OCI-M2 (cell line): ENCODE measurements at regions not wholly inside any gene's neighbourhood (a gene's known extent, or its start where the extent isn't known, plus 50 kb on each side); places are given as distances from the start of the nearest gene placed in this dataset.
A peak's percentile ranks its signal among the peaks of the same experiment; 100 is the strongest.

Source experiments
- DNase-seq: peaks from one replicate; lab custom pipeline; 2025; ENCODE audit not compliant: unreplicated experiment; lab: John Stamatoyannopoulos, UW

- no peak for DNase-seq
These were observed 262.8 kb downstream of the DKK2 start for GRCh38 chr4:106773076-106773905.

GRCh38 chr4:106767991-106768390, 268.1 kb downstream of the DKK2 start:
- no peak for DNase-seq

- DNase-seq, result no peak
These were observed 269.6 kb downstream of the DKK2 start for GRCh38 chr4:106766519-106766918.

DNA sequence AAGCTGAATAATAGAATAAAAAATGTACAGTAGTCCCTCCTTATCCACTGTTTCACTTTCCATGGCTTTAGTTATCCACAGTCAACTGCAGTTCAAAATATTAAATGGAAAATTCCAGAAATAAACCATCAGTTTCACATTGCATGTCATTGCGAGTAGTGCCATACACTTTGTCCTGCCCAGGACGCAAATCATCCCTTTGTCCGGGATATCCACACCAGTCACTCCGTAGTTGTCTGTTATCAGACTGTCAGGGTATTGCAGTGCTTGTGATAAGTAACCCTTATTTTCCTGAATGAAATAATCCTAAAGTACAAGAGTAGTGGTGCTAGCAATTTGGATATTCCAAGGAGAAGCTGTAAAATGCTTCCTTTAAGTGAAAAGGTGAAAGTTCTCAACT, 271.3 kb downstream of the DKK2 start:
- no peak for DNase-seq

GRCh38 chr4:106762666-106763443, 273.3 kb downstream of the DKK2 start:
- no peak for DNase-seq

GRCh38 chr4:106753426-106753825, 282.7 kb downstream of the DKK2 start:
- no peak for DNase-seq

DNA sequence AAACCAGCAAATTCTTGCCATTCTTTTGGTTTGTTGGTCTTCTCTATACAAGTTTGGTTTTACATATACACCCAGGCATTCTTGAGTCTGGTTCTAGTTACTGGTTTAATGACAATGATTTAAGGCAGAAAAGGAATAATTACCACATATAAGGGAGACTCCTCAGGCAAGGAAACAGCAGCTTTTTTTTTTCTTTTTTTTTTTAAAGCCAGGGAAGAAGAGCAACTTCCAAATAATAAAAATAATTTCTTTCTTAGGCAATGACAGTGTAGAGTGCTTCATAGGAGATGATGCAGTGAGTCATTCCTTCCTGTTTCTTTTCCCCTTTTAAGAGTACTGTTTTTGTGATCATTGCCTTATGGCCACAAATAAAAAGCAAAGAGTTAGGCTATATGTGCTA, 289.7 kb downstream of the DKK2 start:
- DNase-seq, result no peak

GRCh38 chr4:106738121-106738520, 298.0 kb downstream of the DKK2 start:
- no peak for DNase-seq

DNA sequence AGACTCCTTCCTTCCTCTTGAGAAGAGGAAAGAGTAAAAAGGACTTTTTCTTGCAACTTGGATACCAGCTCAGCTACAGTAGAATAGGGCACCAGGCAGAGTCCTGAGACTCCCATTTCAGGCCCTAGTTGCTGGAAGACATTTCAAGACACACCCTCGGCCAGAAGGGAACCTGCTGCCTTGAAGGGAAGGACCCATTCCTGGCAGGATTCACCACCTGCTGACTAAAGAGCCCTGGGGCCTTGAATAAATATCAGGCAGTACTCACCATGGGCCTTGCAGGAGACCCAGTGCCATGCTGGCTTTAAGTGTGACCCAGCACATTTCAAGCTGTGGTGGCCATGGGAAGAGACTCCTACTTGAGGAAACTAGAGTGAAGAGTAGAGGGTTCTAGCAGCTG, 317.6 kb downstream of the DKK2 start:
- no peak for DNase-seq

- DNase-seq, result no peak
These were observed 319.0 kb downstream of the DKK2 start for GRCh38 chr4:106717091-106717490.

- DNase-seq, result no peak
These were observed 320.3 kb downstream of the DKK2 start for GRCh38 chr4:106715825-106716224.

- no peak for DNase-seq
These were observed 327.7 kb downstream of the DKK2 start for GRCh38 chr4:106708464-106708816.

DNA sequence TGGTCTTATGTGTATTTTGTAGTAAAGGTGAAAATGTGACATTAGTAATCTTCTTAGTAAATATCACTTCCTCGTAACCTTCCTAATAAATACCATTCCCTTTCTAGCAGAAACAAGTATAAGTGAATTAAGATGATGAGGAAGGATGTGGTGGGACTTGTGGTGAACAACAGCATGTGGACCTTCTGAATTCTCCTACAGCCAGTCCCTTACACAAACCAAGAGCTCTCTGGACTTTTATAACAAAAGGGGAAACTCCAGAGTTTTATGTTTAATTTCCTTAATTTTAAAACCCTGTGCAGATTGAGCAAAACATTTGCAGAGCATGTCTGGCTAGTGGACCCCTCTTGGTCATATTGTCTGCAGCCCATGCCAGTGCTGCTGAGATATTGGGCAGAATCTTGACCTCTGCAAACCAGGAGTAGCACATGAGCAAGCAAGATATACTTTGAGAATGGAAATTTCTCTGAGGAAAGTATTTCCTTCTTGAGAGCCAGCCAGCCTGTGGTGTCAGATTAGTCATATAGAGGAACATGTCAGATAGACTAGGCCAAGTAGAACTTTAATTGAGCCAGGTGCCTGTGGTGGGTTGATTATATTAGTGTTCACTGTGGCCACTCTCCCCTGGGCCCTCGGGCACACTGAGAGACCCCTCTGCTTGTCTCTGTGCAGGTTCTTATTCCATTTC, 328.2 kb downstream of the DKK2 start:
- DNase-seq, result peak; percentile 59

GRCh38 chr4:106704253-106704870, 331.8 kb downstream of the DKK2 start:
- no peak for DNase-seq

DNA sequence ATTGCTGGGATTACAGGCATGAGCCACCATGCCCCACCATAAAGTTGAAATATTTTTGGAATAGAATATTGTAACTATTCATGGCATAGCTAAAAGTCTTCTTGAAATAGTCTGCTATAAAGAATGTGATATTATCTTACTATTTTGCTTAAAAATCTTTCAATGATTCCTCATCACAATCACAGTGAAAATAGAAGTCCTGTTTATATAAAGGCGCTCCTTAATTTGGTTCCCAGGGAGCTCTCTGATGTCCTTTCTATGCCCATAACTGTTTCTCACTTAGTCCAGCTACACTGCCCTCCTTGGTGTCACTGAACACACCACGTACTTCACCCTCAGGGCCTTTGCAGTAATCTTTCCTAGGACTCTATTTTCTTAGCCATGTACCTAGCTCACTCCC, 331.7 kb upstream of the GIMD1 start:
- DNase-seq, result no peak

DNA sequence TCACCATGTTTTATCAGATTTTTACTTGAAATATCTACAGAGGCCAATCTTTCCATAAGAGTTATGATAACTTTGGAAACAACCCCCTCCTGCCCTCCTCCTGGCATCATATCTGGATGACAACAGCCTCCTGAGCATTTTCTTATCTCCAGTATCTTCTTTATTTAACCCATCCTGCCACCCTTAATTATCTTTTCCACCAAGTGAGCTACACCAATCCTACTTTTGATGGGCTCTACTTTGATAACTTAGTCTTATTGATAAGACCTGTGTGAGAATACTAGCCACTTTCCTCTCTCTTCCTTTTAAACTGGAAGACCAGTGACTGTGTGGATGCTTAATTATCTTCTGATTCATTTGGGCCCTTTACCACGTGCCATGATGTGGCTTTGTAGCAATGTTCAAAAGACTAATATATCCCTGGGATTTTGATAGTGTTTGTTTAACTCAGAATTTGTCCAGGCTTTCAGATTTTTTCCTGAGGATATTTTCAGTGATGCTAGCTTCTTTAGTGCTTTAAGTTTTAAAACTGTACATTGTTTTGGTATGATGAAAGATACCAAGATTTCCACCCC, 330.1 kb upstream of the GIMD1 start:
- no peak for DNase-seq

- no peak for DNase-seq
These were observed 327.1 kb upstream of the GIMD1 start for GRCh38 chr4:106695501-106696262.

- no peak for DNase-seq
These were observed 325.7 kb upstream of the GIMD1 start for GRCh38 chr4:106694232-106694631.

- no peak for DNase-seq
These were observed 323.2 kb upstream of the GIMD1 start for GRCh38 chr4:106691749-106692148.

- DNase-seq, result no peak
These were observed 321.9 kb upstream of the GIMD1 start for GRCh38 chr4:106690487-106690886.
